K562 (cell line): ENCODE measurements at regions not wholly inside any gene's neighbourhood (a gene's known extent, or its start where the extent isn't known, plus 50 kb on each side); places are given as distances from the start of the nearest gene placed in this dataset.

Experiments used
- ATAC-seq: fragments of 200-7000 bp; cut with Tn5 transposase; 3 replicates; pipeline ENCODE4 v1.9.1; 2020; ENCODE audit warnings: moderate library complexity
- BruUV-seq: library from RNA; stranded (reverse); fragments of 400-500 nt; replicated peaks from 2 replicates; lab custom pipeline; 2021; lab: Mats Ljungman, UMichigan
- CTCF ChIA-PET: fragments of 300-600 bp; formaldehyde crosslinking; extraction: SDS; loops from one replicate; lab custom pipeline; 2021; ENCODE audit warnings: low intra/inter-chr PET ratio; lab: Yijun Ruan, JAX
- POLR2A ChIA-PET: fragments of 300-600, 350-650 bp; sonication (Branson Sonifier 250); formaldehyde crosslinking; extraction: SDS; loops from one replicate; lab custom pipeline; 2021; ENCODE audit warnings: antibody characterized with exemption, inconsistent platforms; lab: Yijun Ruan, JAX
- DNase-seq, 4 experiments: peaks; one replicate each; pipeline versions ENCODE4 v3.0.0 to v3.0.0-alpha.2; 2011 to 2018; ENCODE audit warnings: low spot score in 3 of 4, mixed read lengths in 3 of 4; ENCODE audit errors: extremely low read depth in 1 of 4
- FAIRE-seq: peaks from 2 replicates; lab custom pipeline; 2011; peaks lifted over from hg19 to GRCh38; lab: Jason Lieb, UNC
- H2AFZ ChIP-seq: 2 replicates; pipeline ENCODE4 v1.6.0; 2011; ENCODE audit warnings: low read depth, low read length, control low read depth, inconsistent platforms
- H3K27ac ChIP-seq: fragments of 200-600 bp; 3 replicates; pipeline ENCODE4 v1.8.0; 2011; ENCODE audit warnings: low read depth, mild to moderate bottlenecking, control low read depth, inconsistent platforms, low read length, moderate library complexity, mixed read lengths; ENCODE audit errors: extremely low read depth
- H3K27me3 ChIP-seq, 2 experiments: fragments of 300-600 bp in 1 of 2; 2 replicates in 1 of 2; 3 replicates in 1 of 2; pipeline versions ENCODE4 v1.6.0 to v1.8.0; 2011; ENCODE audit warnings: inconsistent platforms in 2 of 2, low read length in 2 of 2, mild to moderate bottlenecking in 1 of 2, mixed read lengths in 1 of 2, moderate library complexity in 1 of 2; ENCODE audit not compliant: control insufficient read depth in 2 of 2, insufficient read depth in 2 of 2
- H3K36me3 ChIP-seq: fragments of 300-600 bp; 3 replicates; pipeline ENCODE4 v1.8.0; 2011; ENCODE audit warnings: mild to moderate bottlenecking, low read length, inconsistent platforms; ENCODE audit not compliant: control insufficient read depth, insufficient read depth
- H3K4me1 ChIP-seq, 2 experiments: fragments of 200-600 bp in 1 of 2; replicated peaks in 1 of 2; 2 replicates in 1 of 2; 3 replicates in 1 of 2; pipeline versions ENCODE4 v1.5.1 to v1.8.0; 2011; ENCODE audit warnings: inconsistent platforms in 2 of 2, low read length in 2 of 2, mild to moderate bottlenecking in 1 of 2, mixed read lengths in 1 of 2, moderate library complexity in 1 of 2; ENCODE audit not compliant: control insufficient read depth in 2 of 2, insufficient read depth in 2 of 2
- H3K4me2 ChIP-seq: 2 replicates; pipeline ENCODE4 v1.6.1; 2011; ENCODE audit warnings: low read length, control low read depth, inconsistent platforms, mixed read lengths; ENCODE audit not compliant: insufficient read depth
- H3K4me3 ChIP-seq: fragments of 200-600 bp; sonication (generic), shearing (Covaris generic); 2 replicates; pipeline ENCODE4 v1.5.1; 2016; ENCODE audit warnings: control low read depth, inconsistent platforms
- H3K79me2 ChIP-seq: fragments of 200-600 bp; 3 replicates; pipeline ENCODE4 v1.8.0; 2011; ENCODE audit warnings: low read length, inconsistent platforms; ENCODE audit not compliant: control insufficient read depth, insufficient read depth
- H3K9ac ChIP-seq, 2 experiments: 2 replicates each; pipeline versions ENCODE4 v1.6.0 to v1.6.1; 2011; ENCODE audit warnings: low read depth in 2 of 2, low read length in 2 of 2, control low read depth in 1 of 2, inconsistent platforms in 1 of 2, mild to moderate bottlenecking in 1 of 2, mixed read lengths in 1 of 2; ENCODE audit not compliant: insufficient read depth in 1 of 2
- H3K9me1 ChIP-seq: one replicate; pipeline ENCODE4 v1.6.0; 2011; ENCODE audit warnings: inconsistent platforms, mild to moderate bottlenecking, low read length, moderate library complexity; ENCODE audit not compliant: control insufficient read depth, insufficient read depth
- H3K9me3 ChIP-seq: replicated peaks from 2 replicates; pipeline ENCODE4 v1.5.1; 2011; ENCODE audit warnings: low read depth, low read length, inconsistent platforms; ENCODE audit not compliant: control insufficient read depth, insufficient read depth
- H4K20me1 ChIP-seq: replicated peaks from 2 replicates; pipeline ENCODE4 v1.6.1; 2011; ENCODE audit warnings: low read length, inconsistent platforms, mixed read lengths; ENCODE audit not compliant: control insufficient read depth, insufficient read depth
- ARHGAP35 ChIP-seq: fragments of 450-650 bp; IDR thresholded peaks from 2 replicates; pipeline ENCODE4 v1.6.1; 2018; ENCODE audit not compliant: partially characterized antibody
- ZNF165 ChIP-seq: fragments of 250-450 bp; sonication (Bioruptor Pico); IDR thresholded peaks from 2 replicates; pipeline ENCODE4 v1.4.0; 2020; ENCODE audit warnings: borderline replicate concordance
- WGBS: fragments of 100-300 bp; shearing (Covaris generic); methylation state at CpG from one replicate; pipeline ENCODE4 v1.1.6; 2016; ENCODE audit warnings: low coverage, mixed read lengths; ENCODE audit not compliant: insufficient coverage; ENCODE audit errors: missing lambda C conversion rate; 5-methylcytosine and 5-hydroxymethylcytosine counted together
- in situ Hi-C: fragments of 300-500 bp; cut with MboI; formaldehyde crosslinking; loops from 4 replicates; pipeline ENCODE4 v1.15.0; 2018; ENCODE audit warnings: inconsistent platforms, mixed read lengths
- intact Hi-C: fragments of 100-400 bp; cut with micrococcal nuclease; formaldehyde crosslinking; loops from 2 replicates; pipeline ENCODE4 v1.14.2; 2022
- TF ChIP-seq, protein P1 (sequence below): fragments of 450-650 bp; IDR thresholded peaks from 2 replicates; pipeline ENCODE4 v1.6.1; 2018; ENCODE audit not compliant: partially characterized antibody

DNA sequence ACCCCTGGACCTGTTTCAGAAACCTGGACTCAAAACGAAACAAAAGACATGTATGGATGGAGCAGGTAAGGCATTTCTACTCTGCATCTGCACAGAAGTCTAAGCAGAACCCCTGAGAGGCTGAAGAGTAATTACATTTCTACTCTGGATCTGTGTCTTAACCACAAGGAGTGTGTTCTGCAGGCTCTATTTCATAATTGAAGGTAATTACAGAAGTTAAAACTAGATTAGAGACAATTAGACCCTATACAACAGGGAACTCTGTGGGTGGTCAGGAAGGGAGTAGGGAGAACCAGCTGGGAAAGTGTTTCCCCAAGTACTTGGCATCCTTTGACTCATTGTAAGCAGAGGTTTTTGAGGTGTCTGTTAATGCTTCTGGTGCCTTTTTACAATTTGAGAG, 69.8 kb downstream of the IGSF1 start:
- CTCF ChIA-PET: interaction anchor here (0.5 kb wide), 1 partner anchor 146 kb away, joined by 4 read pairs; no protein-coding TSS in a partner anchor
- ATAC-seq: no peak
- no peaks in the 10 kb centered on the region; a peak in 1 of 5 replicates for H3K27me3 ChIP-seq
- no peak overlapping the region for H3K4me2 ChIP-seq
- H3K4me3 ChIP-seq: no peak overlapping the region
- DNase-seq: no peak
- H3K27ac ChIP-seq: no peak overlapping the region
- H3K9me3 ChIP-seq: no peaks in the 10 kb centered on the region
- no peak overlapping the region for H2AFZ ChIP-seq
- WGBS: 0% methylated on average over 1 of the region's 1 CpG
- no peaks in the 10 kb centered on the region for H3K79me2 ChIP-seq
- H3K9ac ChIP-seq: no peak overlapping the region
- in situ Hi-C loops (no loop called here), intact Hi-C loops (no loop called here)
- POLR2A ChIA-PET: no interaction called here
- H3K9me1 ChIP-seq: no peaks in the 10 kb centered on the region
- H4K20me1 ChIP-seq: no peaks in the 10 kb centered on the region
- FAIRE-seq: no peak
- TF ChIP-seq, protein P1, sequence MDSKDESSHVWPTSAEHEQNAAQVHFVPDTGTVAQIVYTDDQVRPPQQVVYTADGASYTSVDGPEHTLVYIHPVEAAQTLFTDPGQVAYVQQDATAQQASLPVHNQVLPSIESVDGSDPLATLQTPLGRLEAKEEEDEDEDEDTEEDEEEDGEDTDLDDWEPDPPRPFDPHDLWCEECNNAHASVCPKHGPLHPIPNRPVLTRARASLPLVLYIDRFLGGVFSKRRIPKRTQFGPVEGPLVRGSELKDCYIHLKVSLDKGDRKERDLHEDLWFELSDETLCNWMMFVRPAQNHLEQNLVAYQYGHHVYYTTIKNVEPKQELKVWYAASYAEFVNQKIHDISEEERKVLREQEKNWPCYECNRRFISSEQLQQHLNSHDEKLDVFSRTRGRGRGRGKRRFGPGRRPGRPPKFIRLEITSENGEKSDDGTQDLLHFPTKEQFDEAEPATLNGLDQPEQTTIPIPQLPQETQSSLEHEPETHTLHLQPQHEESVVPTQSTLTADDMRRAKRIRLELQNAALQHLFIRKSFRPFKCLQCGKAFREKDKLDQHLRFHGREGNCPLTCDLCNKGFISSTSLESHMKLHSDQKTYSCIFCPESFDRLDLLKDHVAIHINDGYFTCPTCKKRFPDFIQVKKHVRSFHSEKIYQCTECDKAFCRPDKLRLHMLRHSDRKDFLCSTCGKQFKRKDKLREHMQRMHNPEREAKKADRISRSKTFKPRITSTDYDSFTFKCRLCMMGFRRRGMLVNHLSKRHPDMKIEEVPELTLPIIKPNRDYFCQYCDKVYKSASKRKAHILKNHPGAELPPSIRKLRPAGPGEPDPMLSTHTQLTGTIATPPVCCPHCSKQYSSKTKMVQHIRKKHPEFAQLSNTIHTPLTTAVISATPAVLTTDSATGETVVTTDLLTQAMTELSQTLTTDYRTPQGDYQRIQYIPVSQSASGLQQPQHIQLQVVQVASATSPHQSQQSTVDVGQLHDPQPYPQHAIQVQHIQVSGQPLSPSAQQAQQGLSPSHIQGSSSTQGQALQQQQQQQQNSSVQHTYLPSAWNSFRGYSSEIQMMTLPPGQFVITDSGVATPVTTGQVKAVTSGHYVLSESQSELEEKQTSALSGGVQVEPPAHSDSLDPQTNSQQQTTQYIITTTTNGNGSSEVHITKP: no peak
- TF ChIP-seq ARHGAP35 (no peak), ZNF165 (CRISPR knock-in tag) (no peak)
- no peaks in the 10 kb centered on the region for H3K36me3 ChIP-seq
- H3K4me1 ChIP-seq: no peaks in the 10 kb centered on the region
- BruUV-seq: no TSS peak
